ENCODE measurements at regions not wholly inside any gene's neighbourhood (a gene's known extent, or its start where the extent isn't known, plus 50 kb on each side); places are given as distances from the start of the nearest gene placed in this dataset.

GRCh38 chr4:15233264-15233597, 194.6 kb upstream of the C1QTNF7 start (continued):
- TF ChIP-seq, protein P1, sequence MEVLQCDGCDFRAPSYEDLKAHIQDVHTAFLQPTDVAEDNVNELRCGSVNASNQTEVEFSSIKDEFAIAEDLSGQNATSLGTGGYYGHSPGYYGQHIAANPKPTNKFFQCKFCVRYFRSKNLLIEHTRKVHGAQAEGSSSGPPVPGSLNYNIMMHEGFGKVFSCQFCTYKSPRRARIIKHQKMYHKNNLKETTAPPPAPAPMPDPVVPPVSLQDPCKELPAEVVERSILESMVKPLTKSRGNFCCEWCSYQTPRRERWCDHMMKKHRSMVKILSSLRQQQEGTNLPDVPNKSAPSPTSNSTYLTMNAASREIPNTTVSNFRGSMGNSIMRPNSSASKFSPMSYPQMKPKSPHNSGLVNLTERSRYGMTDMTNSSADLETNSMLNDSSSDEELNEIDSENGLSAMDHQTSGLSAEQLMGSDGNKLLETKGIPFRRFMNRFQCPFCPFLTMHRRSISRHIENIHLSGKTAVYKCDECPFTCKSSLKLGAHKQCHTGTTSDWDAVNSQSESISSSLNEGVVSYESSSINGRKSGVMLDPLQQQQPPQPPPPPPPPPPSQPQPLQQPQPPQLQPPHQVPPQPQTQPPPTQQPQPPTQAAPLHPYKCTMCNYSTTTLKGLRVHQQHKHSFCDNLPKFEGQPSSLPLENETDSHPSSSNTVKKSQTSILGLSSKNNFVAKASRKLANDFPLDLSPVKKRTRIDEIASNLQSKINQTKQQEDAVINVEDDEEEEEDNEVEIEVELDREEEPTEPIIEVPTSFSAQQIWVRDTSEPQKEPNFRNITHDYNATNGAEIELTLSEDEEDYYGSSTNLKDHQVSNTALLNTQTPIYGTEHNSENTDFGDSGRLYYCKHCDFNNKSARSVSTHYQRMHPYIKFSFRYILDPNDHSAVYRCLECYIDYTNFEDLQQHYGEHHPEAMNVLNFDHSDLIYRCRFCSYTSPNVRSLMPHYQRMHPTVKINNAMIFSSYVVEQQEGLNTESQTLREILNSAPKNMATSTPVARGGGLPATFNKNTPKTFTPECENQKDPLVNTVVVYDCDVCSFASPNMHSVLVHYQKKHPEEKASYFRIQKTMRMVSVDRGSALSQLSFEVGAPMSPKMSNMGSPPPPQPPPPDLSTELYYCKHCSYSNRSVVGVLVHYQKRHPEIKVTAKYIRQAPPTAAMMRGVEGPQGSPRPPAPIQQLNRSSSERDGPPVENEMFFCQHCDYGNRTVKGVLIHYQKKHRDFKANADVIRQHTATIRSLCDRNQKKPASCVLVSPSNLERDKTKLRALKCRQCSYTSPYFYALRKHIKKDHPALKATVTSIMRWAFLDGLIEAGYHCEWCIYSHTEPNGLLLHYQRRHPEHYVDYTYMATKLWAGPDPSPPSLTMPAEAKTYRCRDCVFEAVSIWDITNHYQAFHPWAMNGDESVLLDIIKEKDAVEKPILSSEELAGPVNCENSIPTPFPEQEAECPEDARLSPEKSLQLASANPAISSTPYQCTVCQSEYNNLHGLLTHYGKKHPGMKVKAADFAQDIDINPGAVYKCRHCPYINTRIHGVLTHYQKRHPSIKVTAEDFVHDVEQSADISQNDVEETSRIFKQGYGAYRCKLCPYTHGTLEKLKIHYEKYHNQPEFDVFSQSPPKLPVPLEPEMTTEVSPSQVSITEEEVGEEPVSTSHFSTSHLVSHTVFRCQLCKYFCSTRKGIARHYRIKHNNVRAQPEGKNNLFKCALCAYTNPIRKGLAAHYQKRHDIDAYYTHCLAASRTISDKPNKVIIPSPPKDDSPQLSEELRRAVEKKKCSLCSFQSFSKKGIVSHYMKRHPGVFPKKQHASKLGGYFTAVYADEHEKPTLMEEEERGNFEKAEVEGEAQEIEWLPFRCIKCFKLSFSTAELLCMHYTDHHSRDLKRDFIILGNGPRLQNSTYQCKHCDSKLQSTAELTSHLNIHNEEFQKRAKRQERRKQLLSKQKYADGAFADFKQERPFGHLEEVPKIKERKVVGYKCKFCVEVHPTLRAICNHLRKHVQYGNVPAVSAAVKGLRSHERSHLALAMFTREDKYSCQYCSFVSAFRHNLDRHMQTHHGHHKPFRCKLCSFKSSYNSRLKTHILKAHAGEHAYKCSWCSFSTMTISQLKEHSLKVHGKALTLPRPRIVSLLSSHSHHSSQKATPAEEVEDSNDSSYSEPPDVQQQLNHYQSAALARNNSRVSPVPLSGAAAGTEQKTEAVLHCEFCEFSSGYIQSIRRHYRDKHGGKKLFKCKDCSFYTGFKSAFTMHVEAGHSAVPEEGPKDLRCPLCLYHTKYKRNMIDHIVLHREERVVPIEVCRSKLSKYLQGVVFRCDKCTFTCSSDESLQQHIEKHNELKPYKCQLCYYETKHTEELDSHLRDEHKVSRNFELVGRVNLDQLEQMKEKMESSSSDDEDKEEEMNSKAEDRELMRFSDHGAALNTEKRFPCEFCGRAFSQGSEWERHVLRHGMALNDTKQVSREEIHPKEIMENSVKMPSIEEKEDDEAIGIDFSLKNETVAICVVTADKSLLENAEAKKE (CRISPR knock-in tag; IDR thresholded peaks at IDR 0.05): no peak
- no peak for TF ChIP-seq REST (IDR thresholded peaks at IDR 0.05; ENCODE audit: unreplicated experiment)

DNA sequence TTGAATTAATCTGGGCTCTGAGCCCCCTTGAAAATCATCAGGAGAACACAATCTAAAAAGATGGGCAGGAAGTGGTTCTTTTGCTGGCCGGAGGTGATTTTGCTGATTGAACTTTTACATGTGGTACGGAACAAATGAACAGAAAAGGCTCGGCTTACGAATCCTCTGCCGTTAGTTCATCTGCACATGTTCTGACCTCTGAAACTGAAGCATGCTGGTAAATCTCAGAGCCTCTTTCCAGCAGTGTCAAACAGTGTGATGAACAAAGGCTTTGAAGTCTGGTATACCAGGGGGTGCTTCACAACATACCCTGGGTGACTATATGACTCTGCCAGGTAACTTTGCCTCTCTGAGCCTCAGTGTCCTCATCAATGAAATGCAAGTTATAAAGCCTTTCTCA, 194.2 kb upstream of the C1QTNF7 start:
- H3K9me2 ChIP-seq (ENCODE audit: insufficient read depth): no peaks in the 10 kb centered on the region
- H4K20me1 ChIP-seq (replicated peaks; ENCODE audit: insufficient read depth): no peaks in the 10 kb centered on the region
- ATAC-seq: no peak
- no peaks in the 10 kb centered on the region for H3F3A ChIP-seq (replicated peaks; ENCODE audit: low read depth)
- no peaks in the 10 kb centered on the region for H3K79me2 ChIP-seq (replicated peaks; ENCODE audit: insufficient read depth)
- peaks cover 5% of the 10 kb centered on the region; the same call in 1 of the 3 replicates for H3K4me1 Mint-ChIP-seq
- H3K9me3 Mint-ChIP-seq: no peaks in the 10 kb centered on the region
- H2AFZ ChIP-seq: peak overlapping the region; percentile 69; the same call in 1 of the 2 replicates
- no peak overlapping the region for H3K4me3 Mint-ChIP-seq
- H3K27me3 Mint-ChIP-seq (ENCODE audit: insufficient read depth, low read depth, poor library complexity): peaks cover 2% of the 10 kb centered on the region
- no peak overlapping the region for H3K4me2 ChIP-seq
- no peak overlapping the region for H3K4me3 ChIP-seq
- no peaks in the 10 kb centered on the region for H3K36me3 ChIP-seq (ENCODE audit: insufficient read depth)
- H3K27me3 ChIP-seq (ENCODE audit: insufficient read depth): no peaks in the 10 kb centered on the region
- H3K36me3 Mint-ChIP-seq (ENCODE audit: low read depth): no peaks in the 10 kb centered on the region
- H3K4me1 ChIP-seq (ENCODE audit: insufficient read depth): no peaks in the 10 kb centered on the region
- DNase-seq (ENCODE audit: low spot score): no peak
- no peak overlapping the region for H3K27ac ChIP-seq (ENCODE audit: low read depth)
- H3K27ac Mint-ChIP-seq: no peak overlapping the region
- TF ChIP-seq NANOG (IDR thresholded peaks at IDR 0.05; ENCODE audit: borderline replicate concordance) (no peak), EZH2phosphoT487 (IDR thresholded peaks at IDR 0.05; ENCODE audit: unreplicated experiment) (no peak), REST (IDR thresholded peaks at IDR 0.05; ENCODE audit: unreplicated experiment) (no peak), ZNF114 (CRISPR knock-in tag; IDR thresholded peaks at IDR 0.05) (no peak), CREB1 (CRISPR knock-in tag; IDR thresholded peaks at IDR 0.05; ENCODE audit: low read depth) (no peak), JUNB (IDR thresholded peaks at IDR 0.05; ENCODE audit: unreplicated experiment) (no peak)
